ENCODE measurements at regions not wholly inside any gene's neighbourhood (a gene's known extent, or its start where the extent isn't known, plus 50 kb on each side); places are given as distances from the start of the nearest gene placed in this dataset.

GRCh38 chr12:85424581-85425348 lies 144.7 kb downstream of the ALX1 start:
- POLR2A ChIA-PET = no interaction called here

More at GRCh38 chr12:85424581-85425348, 144.7 kb downstream of the ALX1 start:
- peak in 2 of 4 experiments; percentile 6 to 8 for DNase-seq (ENCODE audit: extremely low read depth in 1 of 4, low spot score in 3 of 4)
- H3K9ac ChIP-seq (ENCODE audit: insufficient read depth in 1 of 2, low read depth in 2 of 2, low read length in 2 of 2) = no peak overlapping the region
- H3K9me3 ChIP-seq (replicated peaks; ENCODE audit: control insufficient read depth, insufficient read depth, low read depth, low read length) = no peaks in the 10 kb centered on the region
- no peaks in the 10 kb centered on the region for H3K27me3 ChIP-seq (ENCODE audit: control insufficient read depth in 2 of 2, insufficient read depth in 2 of 2, low read length in 2 of 2)
- 2% methylated on average over 10 of the region's 10 CpGs for WGBS (ENCODE audit: insufficient coverage, low coverage, missing lambda C conversion rate)
- FAIRE-seq = no peak
- in situ Hi-C loops (cut with MboI) = no loop called here
- H3K9me1 ChIP-seq (ENCODE audit: control insufficient read depth, insufficient read depth, low read length) = no peaks in the 10 kb centered on the region
- no peaks in the 10 kb centered on the region for H3K79me2 ChIP-seq (ENCODE audit: control insufficient read depth, insufficient read depth, low read length)
- no peak overlapping the region for H2AFZ ChIP-seq (ENCODE audit: low read depth, low read length)
- H3K36me3 ChIP-seq (ENCODE audit: control insufficient read depth, insufficient read depth, low read length) = no peaks in the 10 kb centered on the region
- no peak overlapping the region for H3K4me2 ChIP-seq (ENCODE audit: insufficient read depth, low read length)
- H3K27ac ChIP-seq (ENCODE audit: extremely low read depth, low read depth, low read length) = no peak overlapping the region
- no peaks in the 10 kb centered on the region for H4K20me1 ChIP-seq (replicated peaks; ENCODE audit: control insufficient read depth, insufficient read depth, low read length)
- no peak for ATAC-seq
- no peak for TF ChIP-seq ILK (tag; IDR thresholded peaks at IDR 0.05; ENCODE audit: borderline replicate concordance, low read depth)
- no peak for TF ChIP-seq MAX (CRISPR knock-in tag; IDR thresholded peaks at IDR 0.05)
- no peak for TF ChIP-seq STAG1 (CRISPR knock-in tag; IDR thresholded peaks at IDR 0.05; ENCODE audit: borderline replicate concordance)
- TF ChIP-seq CTCF (IDR thresholded peaks at IDR 0.05 in 2 of 3, conservative IDR thresholded peaks at IDR 0.05 in 1 of 3; ENCODE audit: insufficient read depth in 2 of 3, low read depth in 1 of 3, low read length in 3 of 3) = peak in 1 of 3 experiments; percentile 11; a peak in 1 of 6 replicates
- TF ChIP-seq CTCFL (IDR thresholded peaks at IDR 0.05; ENCODE audit: borderline replicate concordance, insufficient read depth, low read depth, low read length, poor library complexity, severe bottlenecking) = no peak
- H3K4me3 ChIP-seq = no peak overlapping the region
- no TSS peak for BruUV-seq (replicated peaks)
- no peaks in the 10 kb centered on the region for H3K4me1 ChIP-seq (replicated peaks in 1 of 2; ENCODE audit: control insufficient read depth in 2 of 2, insufficient read depth in 2 of 2, low read length in 2 of 2)
- CTCF ChIA-PET (ENCODE audit: low intra/inter-chr PET ratio) = no interaction called here
- intact Hi-C loops (cut with micrococcal nuclease) = no loop called here

All from K562 (cell line).